ENCODE measurements at regions not wholly inside any gene's neighbourhood (a gene's known extent, or its start where the extent isn't known, plus 50 kb on each side); places are given as distances from the start of the nearest gene placed in this dataset.

DNA sequence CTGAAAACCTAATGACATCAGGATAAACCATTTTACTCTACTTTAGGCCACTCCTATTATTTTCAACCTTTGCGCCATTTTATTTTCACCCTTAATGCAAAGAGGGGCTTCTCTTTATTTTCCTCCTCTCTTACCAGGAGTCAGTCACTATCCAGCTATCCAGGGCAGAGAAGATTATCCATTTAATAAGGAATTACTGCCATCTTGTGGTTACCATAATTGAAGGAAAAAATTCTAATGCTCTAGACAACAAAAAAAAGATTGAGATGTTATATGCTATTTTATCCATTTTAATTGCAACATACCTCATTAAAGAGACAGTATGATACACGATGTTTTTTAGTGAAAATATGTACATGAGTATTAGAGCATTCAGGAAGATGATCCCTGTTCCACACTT is 514.5 kb upstream of the FAM241A start:
- Histone ChIP-seq H3K4me1 (no peaks in the 10 kb centered on the region), H3K4me3 (no peak overlapping the region), H3K9me3 (no peaks in the 10 kb centered on the region), H3K27ac (no peak overlapping the region), H3K36me3 (no peaks in the 10 kb centered on the region), H3K27me3 (no peaks in the 10 kb centered on the region)
- TF ChIP-seq, protein P1, sequence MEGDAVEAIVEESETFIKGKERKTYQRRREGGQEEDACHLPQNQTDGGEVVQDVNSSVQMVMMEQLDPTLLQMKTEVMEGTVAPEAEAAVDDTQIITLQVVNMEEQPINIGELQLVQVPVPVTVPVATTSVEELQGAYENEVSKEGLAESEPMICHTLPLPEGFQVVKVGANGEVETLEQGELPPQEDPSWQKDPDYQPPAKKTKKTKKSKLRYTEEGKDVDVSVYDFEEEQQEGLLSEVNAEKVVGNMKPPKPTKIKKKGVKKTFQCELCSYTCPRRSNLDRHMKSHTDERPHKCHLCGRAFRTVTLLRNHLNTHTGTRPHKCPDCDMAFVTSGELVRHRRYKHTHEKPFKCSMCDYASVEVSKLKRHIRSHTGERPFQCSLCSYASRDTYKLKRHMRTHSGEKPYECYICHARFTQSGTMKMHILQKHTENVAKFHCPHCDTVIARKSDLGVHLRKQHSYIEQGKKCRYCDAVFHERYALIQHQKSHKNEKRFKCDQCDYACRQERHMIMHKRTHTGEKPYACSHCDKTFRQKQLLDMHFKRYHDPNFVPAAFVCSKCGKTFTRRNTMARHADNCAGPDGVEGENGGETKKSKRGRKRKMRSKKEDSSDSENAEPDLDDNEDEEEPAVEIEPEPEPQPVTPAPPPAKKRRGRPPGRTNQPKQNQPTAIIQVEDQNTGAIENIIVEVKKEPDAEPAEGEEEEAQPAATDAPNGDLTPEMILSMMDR (IDR thresholded peaks at IDR 0.05 in 4 of 5, conservative IDR thresholded peaks at IDR 0.05 in 1 of 5) = peak in 1 of 5 experiments; percentile 20
- no peak for TF ChIP-seq POLR2A (IDR thresholded peaks at IDR 0.05)
- DNase-seq (no peak), ATAC-seq (no peak)
- intact Hi-C loops (cut with DNase I; ENCODE audit: low total_unique reads) = loop anchor here (10.0 kb wide), 1 partner anchor 404 kb away; no protein-coding TSS in a partner anchor
- in situ Hi-C loops (cut with MboI; ENCODE audit: low sequenced_read_pairs in 4 of 4) = loop anchor here in 2 of 4 donors (25.0 kb wide), 2 partner anchors 232 to 407 kb away; no protein-coding TSS in a partner anchor

DNA sequence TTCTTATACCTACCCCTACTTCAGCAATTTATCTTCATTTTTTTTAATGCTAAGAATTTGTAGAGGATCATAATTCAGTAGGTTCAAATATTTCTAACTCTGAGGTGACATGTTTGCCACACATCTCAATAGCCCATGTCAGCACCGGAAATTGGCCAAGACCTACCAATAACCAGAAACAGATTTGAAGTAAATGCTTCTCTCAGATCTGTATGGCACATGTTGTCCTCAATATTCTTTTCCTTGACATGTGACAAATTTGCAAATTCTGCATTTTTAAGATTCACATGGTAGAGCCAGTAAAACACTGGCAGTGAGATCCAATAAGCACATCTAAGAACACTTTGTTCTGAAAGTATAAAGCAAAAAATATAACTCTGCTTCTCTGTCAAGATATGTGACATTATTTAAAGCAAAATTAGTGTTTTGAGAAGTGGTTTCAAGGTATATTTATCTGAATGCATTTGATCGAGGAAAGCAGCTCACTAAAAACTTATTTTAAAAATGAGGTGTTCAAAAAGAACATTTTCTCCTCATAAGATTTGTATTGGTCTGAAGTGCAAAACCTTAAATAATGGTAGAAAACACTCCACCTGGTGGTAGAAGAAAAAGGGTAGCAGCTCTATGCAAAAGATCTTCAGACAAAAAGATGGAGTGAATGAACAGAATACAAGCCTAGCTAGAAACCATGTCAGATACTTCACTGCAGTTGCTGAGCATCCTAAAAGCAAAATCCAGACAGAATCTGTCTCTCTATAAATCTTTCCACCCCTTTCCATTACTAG is 513.8 kb upstream of the FAM241A start:
- no peak for ATAC-seq
- H3K9me3 ChIP-seq = no peaks in the 10 kb centered on the region
- H3K36me3 ChIP-seq = no peaks in the 10 kb centered on the region
- H3K4me1 ChIP-seq = no peaks in the 10 kb centered on the region
- no peak overlapping the region for H3K27ac ChIP-seq
- in situ Hi-C loops (cut with MboI; ENCODE audit: low sequenced_read_pairs in 4 of 4) (loop anchor here in 2 of 4 donors (25.0 kb wide), 2 partner anchors 231 to 406 kb away; no protein-coding TSS in a partner anchor), intact Hi-C loops (cut with DNase I; ENCODE audit: low total_unique reads) (loop anchor here (10.0 kb wide), 1 partner anchor 403 kb away; no protein-coding TSS in a partner anchor)
- no peak for DNase-seq
- no peak overlapping the region for H3K4me3 ChIP-seq
- no peaks in the 10 kb centered on the region for H3K27me3 ChIP-seq
- TF ChIP-seq, protein P1 (IDR thresholded peaks at IDR 0.05 in 4 of 5, conservative IDR thresholded peaks at IDR 0.05 in 1 of 5) = no peak
- TF ChIP-seq POLR2A (IDR thresholded peaks at IDR 0.05) = no peak

DNA sequence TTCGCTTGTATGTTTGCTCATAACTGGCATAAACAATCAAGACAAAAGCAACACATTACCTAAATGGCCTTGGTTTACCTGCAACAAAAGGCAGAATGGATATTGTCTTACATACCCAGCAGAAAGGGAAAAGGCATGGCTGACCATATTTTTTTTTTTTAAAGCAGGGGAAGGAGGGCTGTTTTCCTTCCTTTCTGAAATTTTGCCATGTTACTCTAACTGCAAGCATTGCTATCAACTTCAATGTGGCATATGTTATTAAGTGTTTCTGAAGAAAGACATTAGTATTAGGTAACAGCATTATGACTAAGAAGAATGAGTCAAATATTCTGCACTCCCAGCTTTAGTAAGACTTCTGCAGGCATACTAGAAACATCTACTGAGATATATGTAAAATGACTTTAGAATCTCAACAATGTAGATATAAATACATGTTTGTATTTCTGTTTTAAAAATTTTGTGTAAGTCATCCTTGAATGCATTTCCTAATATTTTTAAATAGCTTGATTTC is 512.6 kb upstream of the FAM241A start:
- H3K9me3 ChIP-seq = no peaks in the 10 kb centered on the region
- H3K4me3 ChIP-seq = no peak overlapping the region
- no peaks in the 10 kb centered on the region for H3K4me1 ChIP-seq
- intact Hi-C loops (cut with DNase I; ENCODE audit: low total_unique reads) (loop anchor here (10.0 kb wide), 1 partner anchor 402 kb away; no protein-coding TSS in a partner anchor), in situ Hi-C loops (cut with MboI; ENCODE audit: low sequenced_read_pairs in 4 of 4) (loop anchor here in 2 of 4 donors (25.0 kb wide), 2 partner anchors 230 to 405 kb away; no protein-coding TSS in a partner anchor)
- no peaks in the 10 kb centered on the region for H3K27me3 ChIP-seq
- no peak overlapping the region for H3K27ac ChIP-seq
- ATAC-seq (no peak), DNase-seq (no peak)
- TF ChIP-seq, protein P1 (IDR thresholded peaks at IDR 0.05 in 4 of 5, conservative IDR thresholded peaks at IDR 0.05 in 1 of 5) = no peak
- no peak for TF ChIP-seq POLR2A (IDR thresholded peaks at IDR 0.05)
- H3K36me3 ChIP-seq = no peaks in the 10 kb centered on the region

DNA sequence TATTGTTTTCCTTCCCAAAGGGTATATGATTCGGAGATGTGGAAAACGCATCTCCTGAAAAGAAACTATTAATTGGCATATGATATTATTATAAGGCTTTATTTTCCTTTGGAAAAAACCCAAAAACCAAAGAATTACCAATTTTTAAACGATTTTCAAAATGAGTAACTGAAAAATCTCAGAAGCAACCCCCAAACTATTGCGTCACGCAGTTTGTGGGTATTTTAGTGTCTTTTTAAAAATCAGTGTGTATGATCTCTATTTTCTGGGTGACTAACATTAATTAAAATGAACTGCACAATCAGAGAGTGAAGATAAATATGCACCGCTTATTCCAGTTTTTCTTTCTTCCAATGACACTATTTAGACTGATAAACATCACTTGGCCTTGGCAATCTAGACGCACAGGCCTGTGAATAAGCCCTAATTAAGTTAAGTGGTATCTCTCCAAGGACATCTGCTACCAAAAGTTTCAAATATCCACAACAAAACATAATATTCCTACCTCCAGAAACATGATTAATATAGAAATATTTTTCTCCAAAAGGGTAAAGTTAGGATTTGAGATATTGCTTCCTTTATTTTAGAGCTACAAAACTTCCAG is 511.5 kb upstream of the FAM241A start:
- no peak for DNase-seq
- intact Hi-C loops (cut with DNase I; ENCODE audit: low total_unique reads) = loop anchor here (10.0 kb wide), 1 partner anchor 401 kb away; no protein-coding TSS in a partner anchor

More for the DNA sequence above, 511.5 kb upstream of the FAM241A start:
- Histone ChIP-seq H3K9me3 (no peaks in the 10 kb centered on the region), H3K27ac (no peak overlapping the region), H3K4me3 (no peak overlapping the region), H3K4me1 (no peaks in the 10 kb centered on the region), H3K36me3 (no peaks in the 10 kb centered on the region), H3K27me3 (no peaks in the 10 kb centered on the region)
- no peak for ATAC-seq
- in situ Hi-C loops (cut with MboI; ENCODE audit: low sequenced_read_pairs in 4 of 4) = loop anchor here in 2 of 4 donors (25.0 kb wide), 2 partner anchors 229 to 404 kb away; no protein-coding TSS in a partner anchor
- TF ChIP-seq, protein P1 (IDR thresholded peaks at IDR 0.05 in 4 of 5, conservative IDR thresholded peaks at IDR 0.05 in 1 of 5) = no peak
- no peak for TF ChIP-seq POLR2A (IDR thresholded peaks at IDR 0.05)
